ENCODE measurements at regions not wholly inside any gene's neighbourhood (a gene's known extent, or its start where the extent isn't known, plus 50 kb on each side); places are given as distances from the start of the nearest gene placed in this dataset.

- no peak for DNase-seq (ENCODE audit: low spot score)
- no peaks in the 10 kb centered on the region for H3K36me3 Mint-ChIP-seq (ENCODE audit: low read depth)
- H3K27me3 Mint-ChIP-seq (ENCODE audit: low read depth) = no peaks in the 10 kb centered on the region
- intact Hi-C loops (cut with micrococcal nuclease) = no loop called here
- no peak overlapping the region for H3K27ac Mint-ChIP-seq
- H3K4me3 Mint-ChIP-seq (ENCODE audit: low read depth) = no peak overlapping the region
- no peaks in the 10 kb centered on the region for H3K4me1 Mint-ChIP-seq (ENCODE audit: low read depth)
- H3K9me3 Mint-ChIP-seq = no peaks in the 10 kb centered on the region
Observed at GRCh38 chr11:127649958-127650357, 649.4 kb upstream of the KIRREL3 start.

- no peaks in the 10 kb centered on the region for H3K36me3 Mint-ChIP-seq (ENCODE audit: low read depth)
- no peak overlapping the region for H3K27ac Mint-ChIP-seq
- H3K9me3 Mint-ChIP-seq = no peaks in the 10 kb centered on the region
- no peaks in the 10 kb centered on the region for H3K27me3 Mint-ChIP-seq (ENCODE audit: low read depth)
- DNase-seq (ENCODE audit: low spot score) = no peak
- no peak overlapping the region for H3K4me3 Mint-ChIP-seq (ENCODE audit: low read depth)
- H3K4me1 Mint-ChIP-seq (ENCODE audit: low read depth) = no peaks in the 10 kb centered on the region
- intact Hi-C loops (cut with micrococcal nuclease) = no loop called here
Observed at GRCh38 chr11:127649071-127649470, 648.5 kb upstream of the KIRREL3 start.

GRCh38 chr11:127648583-127648982, 648.0 kb upstream of the KIRREL3 start:
- no peaks in the 10 kb centered on the region for H3K27me3 Mint-ChIP-seq (ENCODE audit: low read depth)
- no peak overlapping the region for H3K27ac Mint-ChIP-seq
- intact Hi-C loops (cut with micrococcal nuclease) = no loop called here
- no peaks in the 10 kb centered on the region for H3K36me3 Mint-ChIP-seq (ENCODE audit: low read depth)
- H3K9me3 Mint-ChIP-seq = no peaks in the 10 kb centered on the region
- no peaks in the 10 kb centered on the region for H3K4me1 Mint-ChIP-seq (ENCODE audit: low read depth)
- H3K4me3 Mint-ChIP-seq (ENCODE audit: low read depth) = no peak overlapping the region
- DNase-seq (ENCODE audit: low spot score) = no peak

GRCh38 chr11:127644366-127644765, 643.8 kb upstream of the KIRREL3 start:
- H3K27me3 Mint-ChIP-seq (ENCODE audit: low read depth) = no peaks in the 10 kb centered on the region
- H3K4me3 Mint-ChIP-seq (ENCODE audit: low read depth) = no peak overlapping the region
- H3K27ac Mint-ChIP-seq = no peak overlapping the region
- H3K4me1 Mint-ChIP-seq (ENCODE audit: low read depth) = no peaks in the 10 kb centered on the region
- DNase-seq (ENCODE audit: low spot score) = no peak
- intact Hi-C loops (cut with micrococcal nuclease) = no loop called here
- H3K36me3 Mint-ChIP-seq (ENCODE audit: low read depth) = no peaks in the 10 kb centered on the region
- H3K9me3 Mint-ChIP-seq = no peaks in the 10 kb centered on the region

GRCh38 chr11:127643268-127644058, 642.9 kb upstream of the KIRREL3 start:
- Mint-ChIP-seq H3K27me3 (ENCODE audit: low read depth) (no peaks in the 10 kb centered on the region), H3K9me3 (no peaks in the 10 kb centered on the region), H3K4me1 (ENCODE audit: low read depth) (no peaks in the 10 kb centered on the region), H3K27ac (no peak overlapping the region), H3K36me3 (ENCODE audit: low read depth) (no peaks in the 10 kb centered on the region), H3K4me3 (ENCODE audit: low read depth) (no peak overlapping the region)
- no peak for DNase-seq (ENCODE audit: low spot score)
- intact Hi-C loops (cut with micrococcal nuclease) = no loop called here

- intact Hi-C loops (cut with micrococcal nuclease) = no loop called here
- no peaks in the 10 kb centered on the region for H3K9me3 Mint-ChIP-seq
Observed at GRCh38 chr11:127640561-127641451, 640.2 kb upstream of the KIRREL3 start.

GRCh38 chr11:127639916-127640315, 639.3 kb upstream of the KIRREL3 start:
- Mint-ChIP-seq H3K27ac (no peak overlapping the region), H3K4me1 (ENCODE audit: low read depth) (no peaks in the 10 kb centered on the region), H3K9me3 (no peaks in the 10 kb centered on the region), H3K4me3 (ENCODE audit: low read depth) (no peak overlapping the region), H3K27me3 (ENCODE audit: low read depth) (no peaks in the 10 kb centered on the region), H3K36me3 (ENCODE audit: low read depth) (no peaks in the 10 kb centered on the region)
- no peak for DNase-seq (ENCODE audit: low spot score)
- intact Hi-C loops (cut with micrococcal nuclease) = no loop called here

More at GRCh38 chr11:127640561-127641451, 640.2 kb upstream of the KIRREL3 start:
- H3K27me3 Mint-ChIP-seq (ENCODE audit: low read depth) = no peaks in the 10 kb centered on the region
- H3K4me3 Mint-ChIP-seq (ENCODE audit: low read depth) = no peak overlapping the region
- no peak overlapping the region for H3K27ac Mint-ChIP-seq
- DNase-seq (ENCODE audit: low spot score) = no peak
- H3K4me1 Mint-ChIP-seq (ENCODE audit: low read depth) = no peaks in the 10 kb centered on the region
- H3K36me3 Mint-ChIP-seq (ENCODE audit: low read depth) = no peaks in the 10 kb centered on the region

GRCh38 chr11:127632976-127633680, 632.6 kb upstream of the KIRREL3 start:
- H3K36me3 Mint-ChIP-seq (ENCODE audit: low read depth) = no peaks in the 10 kb centered on the region
- intact Hi-C loops (cut with micrococcal nuclease) = no loop called here
- no peak for DNase-seq (ENCODE audit: low spot score)
- no peak overlapping the region for H3K27ac Mint-ChIP-seq
- H3K4me1 Mint-ChIP-seq (ENCODE audit: low read depth) = no peaks in the 10 kb centered on the region
- H3K4me3 Mint-ChIP-seq (ENCODE audit: low read depth) = no peak overlapping the region
- H3K27me3 Mint-ChIP-seq (ENCODE audit: low read depth) = no peaks in the 10 kb centered on the region
- no peaks in the 10 kb centered on the region for H3K9me3 Mint-ChIP-seq

- Mint-ChIP-seq H3K27ac (no peak overlapping the region), H3K4me3 (ENCODE audit: low read depth) (no peak overlapping the region), H3K36me3 (ENCODE audit: low read depth) (no peaks in the 10 kb centered on the region), H3K9me3 (no peaks in the 10 kb centered on the region), H3K4me1 (ENCODE audit: low read depth) (no peaks in the 10 kb centered on the region), H3K27me3 (ENCODE audit: low read depth) (no peaks in the 10 kb centered on the region)
- intact Hi-C loops (cut with micrococcal nuclease) = no loop called here
- DNase-seq (ENCODE audit: low spot score) = no peak
Observed at GRCh38 chr11:127632546-127632945, 632.0 kb upstream of the KIRREL3 start.

GRCh38 chr11:127631974-127632373, 631.4 kb upstream of the KIRREL3 start:
- Mint-ChIP-seq H3K9me3 (no peaks in the 10 kb centered on the region), H3K36me3 (ENCODE audit: low read depth) (no peaks in the 10 kb centered on the region), H3K27me3 (ENCODE audit: low read depth) (no peaks in the 10 kb centered on the region)

GRCh38 chr11:127629200-127629599, 628.6 kb upstream of the KIRREL3 start:
- Mint-ChIP-seq H3K4me3 (ENCODE audit: low read depth) (no peak overlapping the region), H3K9me3 (no peaks in the 10 kb centered on the region), H3K4me1 (ENCODE audit: low read depth) (no peaks in the 10 kb centered on the region), H3K27ac (no peak overlapping the region), H3K27me3 (ENCODE audit: low read depth) (no peaks in the 10 kb centered on the region), H3K36me3 (ENCODE audit: low read depth) (no peaks in the 10 kb centered on the region)
- intact Hi-C loops (cut with micrococcal nuclease) = no loop called here
- DNase-seq (ENCODE audit: low spot score) = no peak

More at GRCh38 chr11:127631974-127632373, 631.4 kb upstream of the KIRREL3 start:
- DNase-seq (ENCODE audit: low spot score) = no peak
- H3K4me3 Mint-ChIP-seq (ENCODE audit: low read depth) = no peak overlapping the region
- H3K4me1 Mint-ChIP-seq (ENCODE audit: low read depth) = no peaks in the 10 kb centered on the region
- no peak overlapping the region for H3K27ac Mint-ChIP-seq
- intact Hi-C loops (cut with micrococcal nuclease) = no loop called here

- intact Hi-C loops (cut with micrococcal nuclease) = no loop called here
- no peak overlapping the region for H3K4me3 Mint-ChIP-seq (ENCODE audit: low read depth)
- no peaks in the 10 kb centered on the region for H3K4me1 Mint-ChIP-seq (ENCODE audit: low read depth)
- no peaks in the 10 kb centered on the region for H3K27me3 Mint-ChIP-seq (ENCODE audit: low read depth)
- DNase-seq (ENCODE audit: low spot score) = no peak
- no peaks in the 10 kb centered on the region for H3K9me3 Mint-ChIP-seq
- H3K36me3 Mint-ChIP-seq (ENCODE audit: low read depth) = no peaks in the 10 kb centered on the region
- H3K27ac Mint-ChIP-seq = no peak overlapping the region
Observed at GRCh38 chr11:127628458-127628785, 627.9 kb upstream of the KIRREL3 start.
